SIG-M5 treated with dmso at 0.1 percent for 504 hours (cell line): ENCODE measurements at regions not wholly inside any gene's neighbourhood (a gene's known extent, or its start where the extent isn't known, plus 50 kb on each side); places are given as distances from the start of the nearest gene placed in this dataset.

ENCODE experiments used
- DNase-seq: peaks from one replicate; lab custom pipeline; 2025; ENCODE audit not compliant: unreplicated experiment; lab: John Stamatoyannopoulos, UW

DNA sequence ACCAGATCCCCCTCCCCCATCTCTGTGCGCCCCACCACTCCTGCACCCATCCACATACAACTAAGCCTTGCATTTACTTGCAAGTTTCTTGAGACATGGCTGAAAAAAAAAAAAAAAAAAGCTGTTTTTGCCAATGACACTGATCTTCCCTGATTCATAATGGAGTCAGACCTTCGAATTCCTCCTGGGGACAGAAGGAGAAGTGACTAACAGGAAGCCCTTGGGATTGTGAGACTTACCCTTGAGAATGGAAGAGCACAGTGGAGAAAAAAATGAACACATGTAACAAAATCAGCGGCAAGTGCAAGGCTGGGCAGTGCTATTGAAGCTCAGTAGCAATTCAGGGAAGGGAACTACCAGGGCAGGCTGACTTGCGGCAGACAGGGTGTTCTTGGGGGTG lies 288.4 kb downstream of the BCOR start:
- DNase-seq, result no peak

DNA sequence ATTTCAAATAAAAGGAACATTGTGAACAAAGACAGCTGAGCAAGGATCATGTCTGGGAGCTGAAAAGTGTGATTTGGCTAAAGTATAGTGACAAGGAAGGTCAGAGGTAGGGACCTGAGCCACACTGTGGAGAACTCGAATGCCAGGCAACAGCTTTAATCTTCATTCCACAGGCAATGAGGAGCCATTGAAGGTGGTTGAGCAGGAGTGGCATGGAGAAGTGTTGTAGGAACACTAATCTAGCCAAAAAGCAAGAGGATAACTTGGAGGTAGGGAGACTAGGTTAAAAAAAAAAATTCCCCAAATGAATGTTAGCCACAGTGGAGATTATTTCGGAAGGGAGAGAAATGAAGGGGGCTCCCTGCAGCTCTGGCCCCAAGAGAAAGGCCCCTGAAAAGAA lies 286.9 kb downstream of the BCOR start:
- DNase-seq, result no peak

DNA sequence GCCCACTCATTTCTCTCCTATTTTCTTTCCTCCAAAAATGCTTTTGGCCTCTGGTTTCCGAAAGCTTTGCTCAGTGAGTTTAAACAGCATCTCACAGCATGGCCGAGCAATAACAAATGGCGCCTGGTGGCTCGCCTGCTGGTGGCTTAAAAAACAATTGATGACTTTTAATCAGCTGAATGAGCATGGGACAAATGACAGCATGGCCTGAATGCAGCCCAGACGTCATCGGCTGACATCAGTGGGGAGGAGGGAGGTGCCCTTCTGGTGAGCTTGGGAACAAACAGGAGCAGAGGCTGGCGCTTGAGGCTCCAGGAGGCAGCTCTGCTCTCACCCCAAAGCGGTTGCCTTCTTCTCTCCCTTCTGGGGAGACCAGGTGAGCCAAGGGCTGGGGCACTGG lies 286.4 kb downstream of the BCOR start:
- no peak for DNase-seq

DNA sequence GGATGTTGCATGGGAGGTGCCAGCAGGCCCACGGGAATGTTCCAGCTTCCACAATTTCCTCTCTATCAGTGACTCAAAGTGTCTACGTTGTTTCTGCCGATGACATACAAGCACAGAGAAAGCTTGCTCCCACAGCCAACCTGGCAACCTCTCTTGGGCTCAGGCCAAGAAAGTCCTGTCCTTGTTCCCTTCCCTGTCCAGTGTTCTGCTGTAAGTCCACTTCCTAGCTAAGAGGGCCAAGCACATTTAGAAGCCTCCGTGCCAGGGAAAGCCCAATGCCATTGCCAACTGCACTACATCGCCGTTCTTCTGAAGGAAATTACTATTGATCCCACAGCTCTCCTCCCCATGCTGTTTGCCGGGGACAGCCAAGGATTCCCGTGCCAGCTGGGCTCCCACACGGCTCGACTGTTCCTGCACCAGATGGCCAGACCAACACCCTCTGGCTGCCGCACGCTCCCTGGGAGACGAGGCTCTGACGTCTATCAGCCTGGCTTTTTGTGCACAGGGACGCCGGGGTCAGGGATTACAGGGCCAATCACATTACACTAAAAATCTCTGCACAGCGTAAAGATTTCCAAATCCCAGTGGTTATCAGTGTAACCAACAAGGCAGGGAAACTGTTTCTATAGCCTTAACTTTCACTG lies 284.0 kb downstream of the BCOR start:
- no peak for DNase-seq

DNA sequence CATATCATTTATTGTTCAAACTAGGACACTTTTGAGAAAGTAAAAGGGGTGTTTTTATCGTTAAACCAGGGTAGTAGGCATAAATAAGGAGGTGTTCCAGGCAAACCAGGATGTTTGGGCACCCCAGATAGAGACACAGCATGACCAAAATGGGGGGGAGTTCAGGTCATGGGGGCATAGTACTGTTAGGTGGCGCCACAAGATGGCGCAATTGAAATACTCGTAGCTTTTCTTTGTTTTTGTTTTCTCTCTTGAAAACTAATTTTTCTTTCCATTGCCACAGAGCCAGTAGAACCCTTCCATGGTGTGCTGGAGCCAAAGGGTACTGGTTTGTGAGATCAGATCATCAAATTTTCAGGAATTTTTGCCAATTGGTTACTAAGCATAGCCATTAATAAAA lies 283.4 kb downstream of the BCOR start:
- DNase-seq, result peak; percentile 46

DNA sequence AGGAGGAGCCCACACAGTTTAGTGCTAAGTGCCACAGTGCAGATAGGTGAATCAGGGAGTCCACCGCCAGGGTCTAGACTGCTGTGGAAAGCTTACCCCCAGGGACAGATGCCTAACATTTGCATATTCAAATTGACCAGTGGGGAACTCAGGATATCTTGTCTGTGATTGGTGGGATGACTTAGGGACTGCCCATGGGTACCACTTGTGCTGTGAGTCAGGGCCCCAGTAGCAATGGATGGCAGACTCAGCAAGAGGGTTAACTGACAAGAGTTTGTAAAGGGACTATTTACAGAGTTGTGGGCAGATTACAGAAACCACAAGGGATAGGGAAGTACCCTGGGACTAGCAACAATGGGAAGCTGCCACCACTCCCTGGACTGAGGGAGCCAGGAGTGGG lies 282.1 kb downstream of the BCOR start:
- peak; percentile 74 for DNase-seq

DNA sequence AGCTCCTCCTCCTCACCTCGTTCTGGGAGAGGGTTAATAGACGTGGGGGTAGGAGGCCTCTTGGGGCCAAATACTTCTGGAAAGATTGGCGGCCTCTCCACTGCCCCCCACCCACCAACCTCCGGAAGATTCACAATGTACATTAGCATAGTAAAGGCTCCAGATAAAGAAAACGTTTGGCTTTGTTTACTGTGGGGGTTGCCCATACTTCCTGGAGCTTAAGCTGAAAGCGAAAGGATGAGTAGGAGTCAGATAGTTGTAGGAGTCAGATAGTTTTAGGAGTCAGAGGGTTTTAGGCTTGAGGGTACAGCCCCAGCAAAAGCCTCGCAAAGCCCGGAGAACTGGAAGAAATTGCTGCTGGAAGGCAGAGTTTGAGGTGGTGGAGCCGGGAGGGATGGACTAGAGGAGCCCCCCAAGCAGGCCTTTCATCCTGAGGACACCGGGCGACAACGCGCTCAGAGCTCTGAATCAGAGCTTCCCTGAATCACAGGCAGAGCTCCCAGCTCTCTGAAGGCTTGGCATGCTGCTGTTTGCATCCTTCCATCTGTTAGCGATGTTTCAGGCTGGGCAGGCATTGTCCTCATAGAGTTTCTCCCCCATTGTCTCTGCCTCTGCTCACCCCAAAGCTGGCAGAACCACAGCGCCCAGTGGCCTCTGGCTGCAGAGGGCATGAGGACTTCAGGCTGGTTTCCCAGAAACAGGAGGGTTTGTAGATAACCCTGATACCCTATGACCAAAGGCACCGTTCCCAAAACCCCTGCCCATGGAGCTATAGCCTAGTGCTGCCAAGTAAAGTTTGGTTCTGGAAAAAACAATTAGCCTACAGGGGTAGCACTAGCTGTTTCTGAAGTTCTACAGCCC lies 280.7 kb downstream of the BCOR start:
- peak; percentile 8 for DNase-seq

DNA sequence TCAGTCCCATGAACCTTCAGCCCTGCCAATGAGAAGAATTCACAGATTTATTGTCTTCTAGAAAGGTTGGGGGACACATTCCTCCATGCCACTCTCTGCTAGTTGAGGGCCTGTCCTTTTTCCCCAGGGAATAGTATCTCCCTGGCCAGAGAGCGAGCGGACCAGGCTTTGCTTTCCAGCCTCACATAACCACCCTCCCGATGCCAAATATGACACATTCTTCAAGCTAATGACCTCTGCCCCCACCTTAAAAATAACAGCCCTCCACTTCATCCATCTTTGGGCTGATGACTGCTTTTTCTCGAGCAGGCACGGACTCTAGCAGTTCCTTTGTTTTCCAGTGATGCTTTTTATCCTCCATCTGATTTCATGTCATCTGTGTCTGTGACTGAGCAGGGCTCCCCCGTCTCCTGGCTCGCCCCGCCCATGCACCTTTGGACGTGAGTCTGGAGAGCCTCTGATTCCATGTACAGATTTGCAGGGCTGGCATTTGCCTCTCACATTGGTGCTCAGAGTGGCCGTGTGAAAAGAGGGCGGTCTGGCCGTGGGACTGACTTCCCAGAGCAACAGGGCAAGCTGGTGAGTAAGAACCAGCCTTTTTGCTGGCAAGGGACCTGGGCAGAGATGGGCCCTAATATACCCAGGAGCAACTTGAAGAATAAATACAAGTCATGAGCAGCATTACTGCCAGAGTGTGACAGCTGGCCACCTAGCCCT lies 279.8 kb downstream of the BCOR start:
- DNase-seq, result no peak

DNA sequence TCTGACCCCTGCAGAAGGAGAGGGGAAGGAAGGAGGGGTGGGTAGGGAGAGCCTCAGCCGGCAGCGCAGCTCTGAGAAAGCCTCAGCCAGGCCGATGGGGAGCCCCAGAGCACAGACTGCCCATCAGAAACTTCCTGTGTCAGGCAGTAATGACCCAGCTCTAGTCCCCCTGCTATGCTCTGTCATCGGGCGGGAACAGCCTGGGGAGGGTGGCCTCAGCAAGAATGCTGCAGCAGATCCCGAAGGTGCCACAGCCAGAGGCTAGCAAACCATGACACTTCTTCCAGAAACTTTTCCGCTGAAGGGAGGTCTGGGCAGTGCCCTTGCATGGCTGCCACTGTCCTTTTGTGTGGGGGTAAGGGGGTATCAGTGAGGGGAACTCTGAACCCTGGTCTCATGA lies 279.0 kb downstream of the BCOR start:
- DNase-seq, result no peak

DNA sequence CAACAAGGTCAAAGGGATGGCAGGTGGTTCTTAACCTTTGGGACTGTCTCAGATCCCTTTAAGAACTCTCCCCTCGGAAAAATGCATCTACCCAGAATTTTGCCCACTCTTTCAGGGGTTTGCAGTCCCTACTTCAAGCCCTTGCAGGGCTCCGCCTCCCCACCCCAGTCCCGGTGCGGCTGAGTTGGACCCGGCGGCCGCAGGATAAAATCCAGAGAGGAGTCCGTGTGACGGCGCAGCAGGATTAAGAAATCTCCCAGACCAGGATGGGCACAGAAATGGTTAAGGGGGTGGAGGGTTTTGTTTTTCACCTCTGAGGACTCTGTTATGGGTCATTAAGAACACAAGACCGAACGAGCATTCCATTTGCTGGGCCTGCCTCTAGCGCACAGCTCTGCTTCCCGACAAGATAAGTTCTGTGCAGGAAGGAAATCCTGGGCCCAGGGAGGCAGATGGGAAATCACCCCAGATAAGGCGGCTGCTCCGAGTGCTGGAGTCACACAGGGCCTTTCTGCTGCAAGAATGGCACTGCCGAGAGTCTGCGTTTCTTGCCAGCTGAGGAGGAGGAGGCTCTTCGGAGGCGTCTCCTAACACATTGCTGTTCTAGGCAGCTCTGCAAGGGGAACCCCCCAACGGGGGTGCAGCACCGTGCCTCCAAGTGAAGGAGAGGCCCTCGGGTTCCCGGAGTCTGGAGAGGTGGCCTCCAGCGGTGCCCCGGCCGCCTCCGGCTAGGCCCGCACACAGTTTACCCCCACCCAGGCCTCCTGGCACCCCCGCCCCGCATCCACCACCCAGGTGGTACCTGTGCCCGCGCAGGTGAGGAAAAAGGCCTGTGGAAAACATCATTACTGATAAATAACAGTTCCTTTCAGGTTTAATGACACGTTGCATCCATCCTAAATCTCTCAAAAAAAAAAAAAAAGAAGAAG lies 277.6 kb downstream of the BCOR start:
- no peak for DNase-seq

DNA sequence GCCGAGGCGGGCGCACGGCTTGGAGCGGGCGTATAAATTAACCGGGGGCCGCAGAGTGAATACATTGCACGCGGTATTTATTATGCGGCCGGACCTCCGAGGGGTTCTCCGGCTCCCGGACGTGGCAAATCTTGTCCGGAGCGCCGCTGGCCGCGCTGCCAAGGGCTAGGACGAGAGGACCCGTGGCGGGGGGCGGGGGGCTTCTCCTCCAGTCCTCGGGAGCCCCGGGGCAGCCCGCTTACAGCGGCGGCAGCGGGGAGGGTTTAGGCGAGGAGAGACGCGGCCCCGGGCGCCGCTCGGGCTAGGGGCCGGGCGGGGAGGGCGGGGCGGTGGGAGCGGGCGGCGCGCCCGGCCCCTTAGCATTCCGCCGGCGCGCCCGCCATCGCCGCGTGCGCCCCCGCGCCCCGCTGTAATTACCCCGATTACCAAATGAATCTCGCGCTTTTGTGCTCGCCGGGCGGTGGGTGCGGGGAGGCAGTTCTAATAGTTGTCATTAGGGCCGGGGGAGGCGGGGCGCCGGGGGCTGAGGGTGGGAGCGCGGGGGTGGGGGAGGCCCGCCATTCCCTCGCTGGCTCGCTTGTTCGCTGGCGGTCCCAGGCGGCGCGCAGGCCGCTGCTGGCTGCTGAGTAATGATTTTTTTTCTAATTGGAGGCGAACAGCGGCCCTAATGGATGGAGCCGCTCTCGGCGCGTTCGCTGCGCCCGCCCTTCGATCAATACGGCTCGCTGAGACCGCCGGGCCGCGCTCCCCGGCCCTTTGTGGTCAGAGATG lies 276.6 kb downstream of the BCOR start:
- DNase-seq, result no peak

DNA sequence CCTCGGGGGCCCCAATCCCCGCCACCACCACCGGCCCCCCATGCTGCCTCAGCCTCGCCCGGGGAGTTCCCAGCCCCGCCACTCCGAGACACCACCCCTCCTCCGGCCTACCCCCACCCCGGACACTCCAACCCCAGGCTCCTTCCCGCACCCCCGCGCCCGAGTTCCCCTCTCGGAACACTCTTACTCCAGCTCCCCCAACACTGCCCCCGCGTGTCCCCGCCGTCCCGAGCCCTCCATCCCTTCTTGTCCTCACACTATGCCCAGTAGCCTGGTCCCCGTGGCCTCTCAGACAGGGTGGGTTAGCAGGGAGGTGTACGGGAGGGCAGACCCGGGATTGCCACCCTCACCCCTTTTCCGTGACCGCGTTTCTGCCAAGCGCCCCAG lies 276.1 kb downstream of the BCOR start:
- DNase-seq, result no peak

DNA sequence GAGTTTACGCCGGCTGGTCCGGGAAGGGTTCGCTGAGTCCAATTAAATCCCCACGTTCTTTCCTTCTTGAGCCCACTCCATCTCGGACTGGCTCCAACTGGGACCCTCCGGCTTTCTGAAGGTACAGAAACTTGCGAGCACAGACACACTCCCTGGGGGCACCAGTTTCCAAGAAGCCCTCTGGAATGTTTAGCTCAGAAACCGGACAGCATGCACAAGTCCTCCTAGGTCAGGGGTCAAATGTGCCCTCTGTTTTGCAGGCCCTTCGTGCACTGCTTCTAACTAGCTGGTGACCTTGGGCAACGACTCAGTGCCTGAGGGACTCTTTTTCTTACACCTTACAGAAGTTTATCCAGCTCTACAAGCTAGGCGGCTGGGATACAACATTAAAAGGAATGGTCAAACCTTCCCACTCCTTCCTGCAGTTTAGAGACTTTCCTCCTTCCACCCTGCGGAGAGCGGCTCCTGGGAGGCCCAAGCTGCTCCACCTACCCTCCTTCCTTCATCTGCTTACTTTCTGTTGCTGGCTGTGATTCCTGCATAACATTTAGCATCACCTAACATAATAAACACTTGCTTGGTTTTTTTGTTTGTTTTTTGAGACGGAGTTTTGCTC lies 275.5 kb downstream of the BCOR start:
- no peak for DNase-seq

DNA sequence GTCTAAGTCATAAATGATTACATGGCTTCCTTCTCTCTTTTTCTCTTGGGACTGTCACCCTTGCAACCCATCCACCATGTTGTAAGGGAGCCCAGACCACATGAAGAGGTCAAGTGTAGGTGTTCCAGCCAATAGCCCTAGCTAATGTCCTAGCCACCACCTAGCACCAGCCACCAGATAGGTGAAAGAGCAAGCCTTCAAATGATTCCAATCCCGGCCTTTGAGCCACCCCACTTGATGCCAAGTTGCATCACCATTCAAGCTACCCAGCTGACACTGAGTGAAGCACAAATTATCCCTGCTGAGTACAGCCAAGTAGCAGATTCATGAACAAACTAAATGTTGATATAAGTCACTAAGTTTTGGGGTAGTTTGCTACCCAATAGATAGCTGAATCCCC lies 274.3 kb downstream of the BCOR start:
- DNase-seq, result no peak

DNA sequence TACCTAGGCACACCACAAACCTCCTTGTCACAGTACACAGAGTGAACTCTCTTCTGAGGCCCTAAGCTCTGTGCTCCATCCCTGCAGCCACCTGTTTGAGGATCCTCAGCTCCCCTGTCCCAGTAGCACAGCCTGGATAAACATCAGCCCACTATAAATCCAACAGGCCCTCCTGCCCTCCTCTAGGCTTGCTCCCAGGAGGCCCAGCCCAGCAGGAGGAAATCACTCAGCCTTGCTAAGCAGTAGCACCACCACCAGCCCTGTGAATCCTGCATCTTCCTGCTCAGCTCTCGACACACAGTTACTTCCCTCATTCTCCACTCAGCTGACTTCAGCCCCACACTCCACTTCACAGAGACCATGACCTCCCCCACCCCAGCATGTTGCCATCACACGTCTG lies 273.9 kb downstream of the BCOR start:
- peak; percentile 12 for DNase-seq

DNA sequence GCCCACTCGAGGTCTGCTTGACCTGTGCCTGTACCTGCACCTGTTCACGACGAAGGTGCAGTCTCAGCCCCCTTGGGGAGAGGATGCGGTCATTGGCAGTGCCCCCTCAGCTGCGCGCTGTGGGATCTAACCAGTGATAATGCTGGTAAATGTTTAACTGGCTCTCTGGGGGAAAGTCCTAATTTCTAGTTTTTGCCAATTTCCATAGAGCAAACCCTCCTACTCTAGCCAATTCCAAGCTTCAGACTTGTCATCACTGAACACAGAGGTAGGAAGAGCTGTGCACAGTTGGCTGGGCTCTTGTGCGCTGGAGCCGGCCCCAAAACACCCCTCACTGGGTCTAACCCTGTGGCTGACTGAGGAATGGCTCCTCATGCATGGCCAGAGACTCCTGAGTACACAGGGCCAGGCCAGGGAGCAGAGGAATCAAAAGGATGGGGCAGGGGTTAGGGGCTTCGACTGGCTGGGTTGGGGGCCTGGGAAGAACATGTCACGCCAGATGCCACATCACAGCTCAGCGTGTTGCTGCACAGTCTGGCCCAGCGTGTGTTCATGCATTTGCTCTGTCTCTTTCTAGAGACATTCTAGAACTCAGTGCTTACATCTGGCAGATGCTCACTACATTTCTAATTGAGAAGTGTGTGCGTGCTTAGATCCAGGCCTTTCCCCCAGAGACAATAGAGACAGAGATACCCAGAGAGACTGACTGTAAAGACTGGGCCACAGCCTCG lies 270.8 kb downstream of the BCOR start:
- DNase-seq, result no peak

DNA sequence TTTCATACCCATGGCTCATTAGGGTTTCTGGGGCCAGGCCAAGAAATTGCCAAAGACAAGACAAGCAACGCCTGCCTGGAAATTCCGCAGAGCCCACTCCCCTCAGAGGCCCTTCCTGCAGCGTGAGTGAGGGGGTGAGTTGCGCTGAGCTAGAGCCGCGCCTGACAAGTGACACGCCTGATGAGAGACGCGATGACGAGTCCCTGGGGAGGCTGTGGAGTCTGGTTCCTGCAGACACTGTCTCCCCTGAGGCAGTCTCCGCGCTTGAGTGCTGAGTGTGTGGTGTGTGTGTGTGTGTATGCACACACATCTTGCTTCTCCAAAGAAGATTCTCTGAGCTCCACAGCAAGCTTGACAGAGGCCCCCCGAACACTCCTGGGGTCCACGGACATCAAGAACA lies 269.8 kb downstream of the BCOR start:
- no peak for DNase-seq

DNA sequence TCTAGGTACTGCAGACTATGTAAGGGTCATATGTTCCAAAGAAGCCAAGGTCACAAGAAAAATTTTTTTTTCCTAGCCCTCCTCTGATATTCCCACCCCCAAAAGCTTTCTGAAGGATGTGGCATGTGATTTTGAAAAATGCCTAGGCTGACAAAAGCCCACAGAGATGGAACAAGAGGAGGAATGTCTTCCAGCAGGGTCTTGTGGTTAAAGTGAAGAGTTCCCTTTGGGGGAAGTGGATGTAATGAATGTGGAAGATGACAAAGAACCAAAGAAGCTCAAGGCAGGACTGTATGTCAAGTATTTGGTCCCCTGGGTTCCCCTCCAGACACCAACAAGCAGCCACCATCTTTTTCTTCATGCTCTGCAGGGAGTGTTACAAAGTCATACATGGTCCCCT lies 268.8 kb downstream of the BCOR start:
- DNase-seq, result no peak

DNA sequence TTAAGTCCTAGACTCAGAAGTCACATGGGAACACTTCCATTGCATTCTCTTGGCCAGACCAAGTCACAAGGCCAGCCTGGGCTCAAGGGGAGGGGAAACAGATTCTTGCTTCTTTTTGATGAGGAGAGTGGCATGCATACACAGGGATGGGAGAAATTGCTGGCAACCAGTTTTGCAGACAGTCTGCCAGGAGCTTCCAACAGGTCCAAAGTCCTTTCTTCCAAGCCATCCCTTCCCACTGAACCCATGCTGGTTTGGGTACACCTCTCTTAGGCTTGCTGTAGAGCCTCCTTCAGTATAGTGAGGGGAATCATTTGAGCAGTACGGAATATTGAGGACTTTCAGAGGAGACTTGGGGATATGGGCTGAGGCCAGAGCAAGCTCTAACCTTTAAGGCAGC lies 267.8 kb downstream of the BCOR start:
- no peak for DNase-seq
